Brain microvascular endothelial cell (primary cell): ENCODE measurements at regions not wholly inside any gene's neighbourhood (a gene's known extent, or its start where the extent isn't known, plus 50 kb on each side); places are given as distances from the start of the nearest gene placed in this dataset.

Experiments used
- DNase-seq: peaks from one replicate; pipeline ENCODE4 v3.0.0-alpha.2; 2020
- H3K27ac ChIP-seq: fragments of 250-450 bp; sonication (Bioruptor Pico); 2 replicates; pipeline ENCODE4 v1.5.1; 2020; ENCODE audit warnings: mild to moderate bottlenecking, moderate library complexity
- H3K27me3 ChIP-seq: fragments of 250-450 bp; sonication (Bioruptor Pico); replicated peaks from 2 replicates; pipeline ENCODE4 v1.5.1; 2020; ENCODE audit warnings: mild to moderate bottlenecking
- H3K36me3 ChIP-seq: fragments of 250-450 bp; sonication (Bioruptor Pico); replicated peaks from 2 replicates; pipeline ENCODE4 v1.5.1; 2020; ENCODE audit warnings: mild to moderate bottlenecking
- H3K4me3 ChIP-seq: 2 replicates; pipeline ENCODE4 v1.5.1; 2011; ENCODE audit warnings: low read depth, mild to moderate bottlenecking, control low read depth, low read length, moderate library complexity
- in situ Hi-C: cut with HindIII; loops from 2 replicates; pipeline ENCODE4 v1.10.0; 2017; ENCODE audit warnings: low sequenced_read_pairs, low pct_ligation_motif_present
- TF ChIP-seq, protein P1 (sequence below): IDR thresholded peaks from 2 replicates; pipeline ENCODE4 v1.5.1; 2011; ENCODE audit warnings: low read depth, mild to moderate bottlenecking, moderate library complexity, low read length, control low read depth, inconsistent platforms; ENCODE audit errors: missing control alignments

DNA sequence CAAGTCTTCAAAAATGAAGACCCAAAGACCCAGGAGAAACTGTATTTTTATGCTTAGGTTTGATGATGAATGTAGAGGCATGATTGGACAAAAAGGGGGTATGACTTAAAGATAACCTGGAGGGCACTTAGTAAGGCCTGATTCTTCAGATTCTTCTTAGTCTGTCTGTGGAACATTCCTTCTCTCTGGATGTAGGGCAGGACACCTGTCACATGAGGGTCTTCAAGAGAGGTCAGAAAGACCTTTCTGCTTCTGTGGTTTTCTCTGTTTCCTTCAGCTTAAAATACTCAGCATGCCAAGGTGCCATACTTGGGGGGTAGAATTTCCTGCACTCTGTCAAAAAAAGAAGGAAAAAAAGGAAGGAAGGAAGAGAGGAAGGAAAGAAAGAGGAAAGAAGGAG, 78.1 kb downstream of the BLID start:
- DNase-seq: no peak
- in situ Hi-C loops: no loop called here
- Histone ChIP-seq H3K27ac (no peak overlapping the region), H3K36me3 (no peaks in the 10 kb centered on the region), H3K4me3 (no peak overlapping the region), H3K27me3 (no peaks in the 10 kb centered on the region)
- TF ChIP-seq, protein P1, sequence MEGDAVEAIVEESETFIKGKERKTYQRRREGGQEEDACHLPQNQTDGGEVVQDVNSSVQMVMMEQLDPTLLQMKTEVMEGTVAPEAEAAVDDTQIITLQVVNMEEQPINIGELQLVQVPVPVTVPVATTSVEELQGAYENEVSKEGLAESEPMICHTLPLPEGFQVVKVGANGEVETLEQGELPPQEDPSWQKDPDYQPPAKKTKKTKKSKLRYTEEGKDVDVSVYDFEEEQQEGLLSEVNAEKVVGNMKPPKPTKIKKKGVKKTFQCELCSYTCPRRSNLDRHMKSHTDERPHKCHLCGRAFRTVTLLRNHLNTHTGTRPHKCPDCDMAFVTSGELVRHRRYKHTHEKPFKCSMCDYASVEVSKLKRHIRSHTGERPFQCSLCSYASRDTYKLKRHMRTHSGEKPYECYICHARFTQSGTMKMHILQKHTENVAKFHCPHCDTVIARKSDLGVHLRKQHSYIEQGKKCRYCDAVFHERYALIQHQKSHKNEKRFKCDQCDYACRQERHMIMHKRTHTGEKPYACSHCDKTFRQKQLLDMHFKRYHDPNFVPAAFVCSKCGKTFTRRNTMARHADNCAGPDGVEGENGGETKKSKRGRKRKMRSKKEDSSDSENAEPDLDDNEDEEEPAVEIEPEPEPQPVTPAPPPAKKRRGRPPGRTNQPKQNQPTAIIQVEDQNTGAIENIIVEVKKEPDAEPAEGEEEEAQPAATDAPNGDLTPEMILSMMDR: no peak

DNA sequence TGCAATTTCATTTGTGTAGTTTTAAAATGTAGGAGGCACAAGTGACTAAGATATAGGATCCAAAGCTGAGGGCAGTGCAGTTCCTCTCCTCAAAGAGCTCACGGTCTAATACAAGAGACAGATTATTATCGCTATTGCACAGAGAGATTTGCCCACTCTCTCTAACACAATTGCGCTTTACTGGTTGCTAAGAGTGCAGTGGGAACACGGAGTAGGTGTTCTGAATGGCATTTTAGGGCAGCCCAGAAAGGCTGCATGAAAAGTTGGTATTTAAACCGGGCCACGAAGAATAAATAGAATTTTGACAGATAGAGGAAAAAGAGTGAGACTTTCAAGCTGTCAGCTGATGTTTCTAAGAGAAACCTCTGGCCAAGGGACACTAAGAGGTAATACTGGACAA, 79.5 kb downstream of the BLID start:
- Histone ChIP-seq H3K36me3 (no peaks in the 10 kb centered on the region), H3K27ac (peak overlapping the region; percentile 20), H3K4me3 (no peak overlapping the region), H3K27me3 (no peaks in the 10 kb centered on the region)
- TF ChIP-seq, protein P1: no peak
- no peak for DNase-seq
- in situ Hi-C loops: no loop called here

DNA sequence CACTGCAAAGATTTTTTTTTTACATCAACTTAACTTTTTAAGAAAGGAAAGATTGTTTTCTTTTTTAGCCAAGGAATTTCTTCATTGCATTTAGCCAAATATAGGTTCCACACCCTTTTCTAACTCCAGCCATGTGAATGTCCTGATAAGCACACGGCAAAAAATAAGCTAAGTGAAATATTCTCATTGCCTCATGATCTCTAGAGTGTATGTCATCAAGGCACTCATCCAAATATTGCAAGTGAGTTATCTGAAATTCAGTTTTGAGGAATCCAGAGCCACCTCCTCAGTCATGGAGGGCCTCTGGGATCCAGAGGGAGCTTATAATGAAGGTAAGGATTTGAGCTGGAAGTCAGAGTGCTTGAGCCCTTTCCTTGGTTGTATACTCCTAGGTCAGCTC, 80.0 kb downstream of the BLID start:
- peak; percentile 43 for DNase-seq
- in situ Hi-C loops: no loop called here
- Histone ChIP-seq H3K27ac (peak overlapping the region; percentile 26), H3K36me3 (no peaks in the 10 kb centered on the region), H3K4me3 (no peak overlapping the region), H3K27me3 (no peaks in the 10 kb centered on the region)
- TF ChIP-seq, protein P1: no peak

DNA sequence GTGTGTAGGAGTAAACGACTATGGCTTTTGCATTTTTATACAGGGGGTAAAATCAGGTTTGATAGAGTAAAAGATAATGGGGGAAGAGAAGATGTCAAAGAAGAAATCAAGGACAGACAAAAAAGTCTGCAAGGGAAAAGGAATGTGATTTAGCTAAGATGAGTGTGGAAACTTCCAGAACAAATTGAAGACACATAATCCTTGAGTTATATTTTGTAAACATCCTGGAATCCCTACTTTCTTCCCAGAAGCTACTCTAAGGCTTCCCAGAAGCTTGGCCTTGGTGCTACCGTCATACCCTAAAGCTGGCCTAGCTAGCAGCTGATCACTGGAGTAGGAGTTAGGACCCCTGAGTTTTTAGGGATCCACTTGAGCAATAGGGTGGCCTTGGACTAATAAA, 82.4 kb downstream of the BLID start:
- DNase-seq: no peak
- TF ChIP-seq, protein P1: no peak
- H3K27me3 ChIP-seq: no peaks in the 10 kb centered on the region
- in situ Hi-C loops: no loop called here
- no peak overlapping the region for H3K4me3 ChIP-seq
- H3K36me3 ChIP-seq: no peaks in the 10 kb centered on the region
- no peak overlapping the region for H3K27ac ChIP-seq

DNA sequence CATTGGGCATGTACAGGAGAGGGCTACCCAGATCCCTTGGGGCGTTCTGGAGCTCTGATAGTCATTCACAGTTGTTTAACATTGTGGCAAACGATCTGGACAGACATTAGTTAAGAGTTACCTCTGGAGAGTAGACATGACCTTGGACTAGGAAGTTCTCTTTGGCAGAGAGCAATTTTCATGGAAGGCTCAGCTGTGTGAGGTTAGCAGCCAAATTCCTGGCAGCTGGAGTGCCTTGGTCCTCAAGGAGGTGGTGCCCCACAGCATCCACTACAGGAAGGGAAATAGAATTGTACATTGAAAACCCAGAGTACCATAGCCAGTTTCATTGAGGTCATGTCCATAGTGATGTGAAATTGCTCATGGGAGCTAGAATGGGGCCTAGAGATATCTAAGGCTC, 82.8 kb downstream of the BLID start:
- no peak for DNase-seq
- no peaks in the 10 kb centered on the region for H3K36me3 ChIP-seq
- TF ChIP-seq, protein P1: no peak
- in situ Hi-C loops: no loop called here
- H3K27me3 ChIP-seq: no peaks in the 10 kb centered on the region
- H3K4me3 ChIP-seq: no peak overlapping the region
- no peak overlapping the region for H3K27ac ChIP-seq

DNA sequence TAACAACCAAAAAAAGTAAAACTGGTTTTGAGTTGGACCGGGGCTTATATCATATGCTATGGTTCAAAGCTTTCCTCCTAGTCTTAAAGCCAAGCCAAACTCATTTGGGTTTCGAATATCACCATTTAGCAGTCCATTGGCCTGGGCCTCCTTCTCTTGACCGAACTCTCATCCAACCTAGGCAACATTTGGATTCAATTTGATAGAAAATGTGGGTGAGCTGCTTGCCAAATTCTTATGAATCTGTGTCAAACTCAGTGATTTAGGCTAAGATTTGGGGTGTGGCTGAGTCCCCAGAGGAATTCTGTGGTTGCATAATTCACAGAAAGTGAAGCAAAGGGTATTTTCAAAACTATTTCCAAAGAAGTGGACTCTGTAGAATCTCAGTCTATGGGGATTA, 83.7 kb downstream of the BLID start:
- Histone ChIP-seq H3K4me3 (no peak overlapping the region), H3K36me3 (no peaks in the 10 kb centered on the region), H3K27ac (no peak overlapping the region), H3K27me3 (no peaks in the 10 kb centered on the region)
- in situ Hi-C loops: no loop called here
- TF ChIP-seq, protein P1: no peak
- DNase-seq: no peak
